ENCODE measurements at regions not wholly inside any gene's neighbourhood (a gene's known extent, or its start where the extent isn't known, plus 50 kb on each side); places are given as distances from the start of the nearest gene placed in this dataset.

- DNase-seq: no peak
Observed at GRCh38 chr4:11496351-11496829, 67.7 kb upstream of the HS3ST1 start.

DNA sequence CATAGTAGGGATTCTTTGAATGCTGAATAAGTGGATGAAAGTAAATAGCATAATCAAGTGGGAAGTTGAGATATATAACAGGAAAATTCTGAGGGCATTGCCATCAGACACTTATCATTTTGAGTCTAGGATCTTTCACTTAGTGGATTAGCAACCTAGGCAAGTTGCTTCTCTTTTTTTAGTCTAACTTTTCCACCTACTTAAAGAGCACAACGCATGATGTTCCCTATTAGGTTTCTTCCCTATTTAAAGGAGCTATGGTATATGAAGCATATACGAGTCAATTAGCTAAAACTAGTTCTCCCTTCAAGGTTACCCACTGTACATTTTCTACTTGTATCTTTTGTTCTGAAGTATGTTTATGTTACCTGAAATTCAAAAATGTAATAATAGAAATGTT, 67.1 kb upstream of the HS3ST1 start:
- DNase-seq: no peak

DNA sequence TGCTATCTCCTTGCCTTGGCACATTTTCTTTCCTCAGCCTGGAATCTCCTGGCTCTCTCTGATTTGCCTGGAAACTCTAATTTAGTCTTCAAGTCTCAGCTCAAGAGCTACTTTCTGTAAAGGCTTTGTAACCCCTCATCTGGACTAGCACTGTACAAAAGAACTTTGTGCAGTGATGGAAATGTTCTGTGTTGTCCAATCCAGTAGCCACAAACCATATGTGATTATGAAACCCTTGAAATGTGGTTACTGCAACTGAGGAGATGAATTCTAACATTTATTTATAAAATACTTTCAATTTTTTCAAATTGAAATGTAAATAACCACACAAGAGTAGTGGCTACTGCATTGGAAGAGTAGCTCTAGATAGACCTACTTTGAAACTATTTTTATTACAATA, 66.6 kb upstream of the HS3ST1 start:
- DNase-seq: no peak

- DNase-seq: no peak
Observed at GRCh38 chr4:11494232-11494631, 65.5 kb upstream of the HS3ST1 start.

DNA sequence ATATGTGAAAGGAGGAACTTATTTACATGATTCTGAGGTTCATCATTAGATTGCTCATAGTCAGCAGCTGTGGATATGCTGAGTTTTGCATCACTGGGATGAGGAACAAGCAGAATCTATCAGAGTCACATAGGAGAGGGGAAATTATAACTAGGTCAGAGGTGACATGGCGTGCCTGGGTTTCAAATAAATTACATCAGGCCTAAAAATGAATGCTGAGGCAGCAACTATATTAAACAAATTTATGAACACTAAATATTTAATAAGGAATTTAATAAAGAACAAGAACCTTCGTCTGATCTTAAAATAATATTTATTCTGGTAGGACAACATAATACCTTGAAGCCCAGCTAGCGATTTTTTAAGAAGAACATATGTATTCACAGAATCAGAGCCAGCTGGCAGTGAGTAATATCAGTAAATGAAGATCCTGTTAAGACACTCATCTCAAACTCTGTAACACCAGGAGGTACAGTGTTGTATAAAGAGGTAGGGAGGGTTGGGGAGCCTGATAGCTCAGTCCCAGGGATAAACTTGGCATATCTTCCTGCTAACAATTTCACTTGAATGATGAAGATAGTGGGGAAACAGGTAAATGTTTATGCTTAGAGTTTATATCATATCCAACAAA, 60.9 kb upstream of the HS3ST1 start:
- DNase-seq: no peak

DNA sequence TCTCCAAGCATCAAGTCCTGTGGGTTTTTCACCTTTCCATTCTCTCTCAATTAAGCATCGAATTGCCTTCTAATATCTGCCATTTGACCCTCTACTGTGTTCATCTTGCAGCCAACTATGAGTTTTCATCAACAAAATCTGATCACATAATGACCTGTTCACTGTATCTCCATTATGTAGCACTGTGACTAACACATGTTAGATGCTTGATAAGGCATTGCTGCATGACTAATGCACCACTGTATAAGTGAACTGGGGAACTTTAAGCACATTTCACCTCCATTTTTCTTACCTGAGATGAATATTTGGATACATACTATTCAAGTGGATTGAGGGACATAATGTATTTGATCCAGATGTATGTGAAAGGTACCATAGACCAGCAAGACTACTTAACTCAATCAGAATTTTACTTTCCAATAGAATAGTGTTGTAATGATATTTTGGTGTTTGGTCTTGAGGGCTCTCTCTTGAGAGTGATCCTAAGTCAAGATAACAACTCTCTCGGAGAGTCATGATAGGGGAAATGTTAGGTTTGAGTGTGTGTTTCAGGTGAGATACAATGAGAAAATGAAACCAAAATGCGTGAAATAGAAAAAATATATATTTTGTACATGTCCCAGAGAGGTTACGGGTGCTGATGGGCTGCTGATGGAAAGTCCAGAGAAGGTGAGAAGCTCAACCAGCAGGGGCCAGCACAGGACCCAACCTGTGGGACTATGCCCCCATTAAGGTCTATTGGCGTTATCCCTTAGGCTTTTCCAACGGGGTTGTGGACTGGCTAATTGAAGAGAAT, 60.2 kb upstream of the HS3ST1 start:
- DNase-seq: no peak

DNA sequence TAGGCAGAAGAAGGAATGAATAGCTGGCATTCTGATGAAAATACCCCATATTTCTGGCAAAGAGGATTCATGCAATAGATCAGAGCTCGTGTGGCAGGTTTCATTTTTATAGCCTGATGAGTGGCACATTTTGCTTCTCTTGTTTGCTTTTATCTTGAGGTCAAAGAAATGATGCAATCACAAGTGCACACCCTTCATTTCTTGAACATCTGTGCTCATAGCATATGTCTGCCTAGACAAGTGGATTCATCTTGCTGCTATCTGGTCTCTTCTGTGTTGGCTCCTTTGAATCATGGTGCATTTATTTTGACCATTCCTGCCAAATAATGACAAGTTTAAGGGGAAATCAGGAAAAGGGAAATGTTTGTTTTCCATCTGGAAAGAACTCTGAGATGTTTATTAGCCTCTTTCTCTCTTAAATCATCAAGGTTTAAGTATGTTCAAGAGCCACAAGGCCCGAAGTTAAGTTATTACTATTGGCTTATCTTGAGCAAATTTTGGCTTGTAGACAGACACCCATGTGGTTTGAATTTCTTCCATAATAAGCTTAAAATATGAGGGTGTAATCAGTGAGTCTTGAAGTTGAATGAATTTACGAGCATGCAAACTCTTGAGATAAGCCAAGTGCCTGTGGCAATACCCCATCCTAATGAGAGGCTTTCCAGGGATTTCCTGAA, 59.3 kb upstream of the HS3ST1 start:
- DNase-seq: no peak

DNA sequence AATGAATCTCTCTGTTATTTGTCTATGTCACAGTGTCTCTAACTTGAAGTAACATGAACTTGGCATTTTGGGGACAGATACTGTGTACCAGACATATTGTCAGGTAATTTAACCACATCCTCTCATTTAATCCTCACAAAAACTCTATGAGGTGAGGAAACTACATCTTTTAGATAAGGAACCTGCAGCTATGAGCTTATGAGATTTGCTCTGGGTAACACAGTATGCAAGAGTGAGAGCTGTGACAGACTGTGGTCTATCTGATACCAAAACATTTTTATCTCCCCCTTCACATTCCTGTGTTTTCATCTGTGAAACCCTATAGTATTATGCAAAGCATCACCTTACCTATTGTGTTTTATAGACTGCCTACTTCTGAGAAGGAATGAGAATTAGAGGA, 58.4 kb upstream of the HS3ST1 start:
- peak in 3 of 6 experiments; percentile 32 to 65 (median 40) for DNase-seq

- no peak for DNase-seq
Observed at GRCh38 chr4:11485926-11486325, 57.2 kb upstream of the HS3ST1 start.

GRCh38 chr4:11484531-11484930, 55.8 kb upstream of the HS3ST1 start:
- no peak for DNase-seq

GRCh38 chr4:11483046-11483445, 54.4 kb upstream of the HS3ST1 start:
- no peak for DNase-seq

DNA sequence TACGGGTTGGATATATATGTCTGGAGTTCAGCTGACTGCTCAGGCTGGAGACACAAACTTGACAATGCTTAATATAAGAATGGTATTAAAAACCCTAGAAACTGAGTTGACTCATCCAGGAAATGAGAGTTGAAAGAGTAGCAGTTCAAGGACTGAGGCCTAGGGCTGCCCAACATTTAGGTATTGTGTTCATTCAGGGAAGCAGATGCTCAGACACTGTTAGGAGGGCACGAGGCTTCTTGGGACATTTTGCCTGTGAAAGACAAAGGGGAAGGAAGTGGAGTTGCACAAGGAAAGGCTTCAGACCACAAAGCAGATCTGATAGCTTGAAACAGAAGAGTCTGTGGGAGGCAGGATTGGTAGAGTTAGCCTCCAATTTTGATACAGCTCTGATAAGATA, 52.0 kb upstream of the HS3ST1 start:
- peak in 2 of 6 experiments; percentile 5 to 18 for DNase-seq
